ENCODE measurements at regions not wholly inside any gene's neighbourhood (a gene's known extent, or its start where the extent isn't known, plus 50 kb on each side); places are given as distances from the start of the nearest gene placed in this dataset.

DNA sequence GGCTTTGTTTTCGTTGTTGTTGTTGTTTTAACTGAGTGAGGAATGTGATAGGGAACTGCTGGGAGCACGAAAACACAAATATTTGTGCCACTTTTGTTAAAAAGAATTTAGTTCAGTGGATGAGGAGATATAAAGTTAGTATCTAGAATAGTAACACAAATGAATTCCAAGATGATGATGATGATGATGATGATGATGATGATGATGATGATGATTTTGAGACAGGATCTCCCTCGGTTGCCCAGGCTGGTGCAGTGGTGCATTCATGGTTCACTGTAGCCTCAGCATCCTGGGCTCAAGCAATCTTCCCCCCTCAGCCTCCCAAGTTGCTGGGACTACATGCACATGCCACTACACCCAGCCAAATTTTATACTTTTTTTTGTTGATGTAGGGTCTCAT lies 223.7 kb downstream of the DSEL start:
- no peak for TF ChIP-seq TAF1 (IDR thresholded peaks at IDR 0.05; ENCODE audit: low read depth)
- TF ChIP-seq, protein P1, sequence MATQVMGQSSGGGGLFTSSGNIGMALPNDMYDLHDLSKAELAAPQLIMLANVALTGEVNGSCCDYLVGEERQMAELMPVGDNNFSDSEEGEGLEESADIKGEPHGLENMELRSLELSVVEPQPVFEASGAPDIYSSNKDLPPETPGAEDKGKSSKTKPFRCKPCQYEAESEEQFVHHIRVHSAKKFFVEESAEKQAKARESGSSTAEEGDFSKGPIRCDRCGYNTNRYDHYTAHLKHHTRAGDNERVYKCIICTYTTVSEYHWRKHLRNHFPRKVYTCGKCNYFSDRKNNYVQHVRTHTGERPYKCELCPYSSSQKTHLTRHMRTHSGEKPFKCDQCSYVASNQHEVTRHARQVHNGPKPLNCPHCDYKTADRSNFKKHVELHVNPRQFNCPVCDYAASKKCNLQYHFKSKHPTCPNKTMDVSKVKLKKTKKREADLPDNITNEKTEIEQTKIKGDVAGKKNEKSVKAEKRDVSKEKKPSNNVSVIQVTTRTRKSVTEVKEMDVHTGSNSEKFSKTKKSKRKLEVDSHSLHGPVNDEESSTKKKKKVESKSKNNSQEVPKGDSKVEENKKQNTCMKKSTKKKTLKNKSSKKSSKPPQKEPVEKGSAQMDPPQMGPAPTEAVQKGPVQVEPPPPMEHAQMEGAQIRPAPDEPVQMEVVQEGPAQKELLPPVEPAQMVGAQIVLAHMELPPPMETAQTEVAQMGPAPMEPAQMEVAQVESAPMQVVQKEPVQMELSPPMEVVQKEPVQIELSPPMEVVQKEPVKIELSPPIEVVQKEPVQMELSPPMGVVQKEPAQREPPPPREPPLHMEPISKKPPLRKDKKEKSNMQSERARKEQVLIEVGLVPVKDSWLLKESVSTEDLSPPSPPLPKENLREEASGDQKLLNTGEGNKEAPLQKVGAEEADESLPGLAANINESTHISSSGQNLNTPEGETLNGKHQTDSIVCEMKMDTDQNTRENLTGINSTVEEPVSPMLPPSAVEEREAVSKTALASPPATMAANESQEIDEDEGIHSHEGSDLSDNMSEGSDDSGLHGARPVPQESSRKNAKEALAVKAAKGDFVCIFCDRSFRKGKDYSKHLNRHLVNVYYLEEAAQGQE (IDR thresholded peaks at IDR 0.05; ENCODE audit: low read depth), result no peak
- no peak for TF ChIP-seq FOXM1 (IDR thresholded peaks at IDR 0.05; ENCODE audit: borderline replicate concordance, low read depth)
- no peak for TF ChIP-seq NFIC (IDR thresholded peaks at IDR 0.05)
- TF ChIP-seq CEBPB (IDR thresholded peaks at IDR 0.05), result no peak
- TF ChIP-seq, protein P2, sequence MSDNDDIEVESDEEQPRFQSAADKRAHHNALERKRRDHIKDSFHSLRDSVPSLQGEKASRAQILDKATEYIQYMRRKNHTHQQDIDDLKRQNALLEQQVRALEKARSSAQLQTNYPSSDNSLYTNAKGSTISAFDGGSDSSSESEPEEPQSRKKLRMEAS (IDR thresholded peaks at IDR 0.05), result no peak
- no peak for TF ChIP-seq TEAD4 (IDR thresholded peaks at IDR 0.05)
- no peak for TF ChIP-seq TCF12 (IDR thresholded peaks at IDR 0.05; ENCODE audit: low read depth)
- no peak for TF ChIP-seq ZBTB7A (IDR thresholded peaks at IDR 0.05; ENCODE audit: low read depth)
- TF ChIP-seq EGR1 (IDR thresholded peaks at IDR 0.05), result no peak
- TF ChIP-seq, protein P3, sequence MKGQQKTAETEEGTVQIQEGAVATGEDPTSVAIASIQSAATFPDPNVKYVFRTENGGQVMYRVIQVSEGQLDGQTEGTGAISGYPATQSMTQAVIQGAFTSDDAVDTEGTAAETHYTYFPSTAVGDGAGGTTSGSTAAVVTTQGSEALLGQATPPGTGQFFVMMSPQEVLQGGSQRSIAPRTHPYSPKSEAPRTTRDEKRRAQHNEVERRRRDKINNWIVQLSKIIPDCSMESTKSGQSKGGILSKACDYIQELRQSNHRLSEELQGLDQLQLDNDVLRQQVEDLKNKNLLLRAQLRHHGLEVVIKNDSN (IDR thresholded peaks at IDR 0.05), result no peak
- no peak for TF ChIP-seq RAD21 (IDR thresholded peaks at IDR 0.05; ENCODE audit: low read depth)
- no peak for TF ChIP-seq EP300 (IDR thresholded peaks at IDR 0.05; ENCODE audit: borderline replicate concordance)

DNA sequence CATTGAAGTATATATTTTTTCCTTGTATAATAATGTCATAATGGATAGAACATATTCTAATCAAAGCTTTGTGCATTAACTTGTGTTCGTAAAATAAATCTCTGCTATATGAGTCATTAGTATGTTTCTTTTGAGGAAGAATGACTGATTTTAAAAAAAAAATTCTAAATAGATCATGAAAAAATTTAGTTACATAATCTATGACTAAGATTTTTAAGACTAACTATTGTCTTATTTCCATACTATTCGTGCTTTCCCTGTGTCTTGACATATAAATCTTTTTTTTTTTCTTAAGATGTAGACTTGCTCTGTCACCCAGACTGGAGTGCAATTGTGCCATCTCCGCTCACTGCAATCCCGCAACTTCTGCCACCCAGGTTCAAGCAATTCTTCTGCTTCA lies 226.1 kb downstream of the DSEL start:
- TF ChIP-seq CREB1 (IDR thresholded peaks at IDR 0.05; ENCODE audit: low read depth), result no peak
- TF ChIP-seq RAD21 (IDR thresholded peaks at IDR 0.05; ENCODE audit: low read depth), result no peak
- no peak for TF ChIP-seq TEAD4 (IDR thresholded peaks at IDR 0.05)
- no peak for TF ChIP-seq FOXM1 (IDR thresholded peaks at IDR 0.05; ENCODE audit: borderline replicate concordance, low read depth)
- no peak for TF ChIP-seq EP300 (IDR thresholded peaks at IDR 0.05; ENCODE audit: borderline replicate concordance)
- no peak for TF ChIP-seq TCF12 (IDR thresholded peaks at IDR 0.05; ENCODE audit: low read depth)
- TF ChIP-seq, protein P2 (IDR thresholded peaks at IDR 0.05), result no peak
- no peak for TF ChIP-seq NFIC (IDR thresholded peaks at IDR 0.05)
- TF ChIP-seq CEBPB (IDR thresholded peaks at IDR 0.05), result no peak
- TF ChIP-seq ZBTB7A (IDR thresholded peaks at IDR 0.05; ENCODE audit: low read depth), result no peak

DNA sequence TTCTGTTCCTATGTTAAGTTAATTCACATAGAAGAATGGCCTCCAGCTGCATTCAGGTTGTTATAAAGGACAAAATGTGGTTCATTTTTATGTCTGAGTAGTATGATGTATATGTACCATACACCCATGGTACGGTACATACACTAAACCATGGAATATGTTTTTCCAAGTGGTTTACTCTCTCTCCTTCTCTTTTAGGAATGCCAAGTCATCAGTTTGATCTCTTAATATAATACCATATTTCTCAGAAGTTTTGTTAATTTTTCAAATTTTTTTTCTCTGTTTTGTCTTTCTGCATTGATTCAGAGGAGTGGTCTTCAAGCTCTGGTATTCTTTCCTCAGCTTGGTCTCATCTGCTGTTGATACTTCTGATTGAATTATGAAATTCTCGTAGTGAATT lies 230.9 kb downstream of the DSEL start:
- TF ChIP-seq EP300 (IDR thresholded peaks at IDR 0.05; ENCODE audit: borderline replicate concordance), result no peak
- no peak for TF ChIP-seq ZBTB7A (IDR thresholded peaks at IDR 0.05; ENCODE audit: low read depth)
- no peak for TF ChIP-seq RAD21 (IDR thresholded peaks at IDR 0.05; ENCODE audit: low read depth)
- no peak for TF ChIP-seq CREB1 (IDR thresholded peaks at IDR 0.05; ENCODE audit: low read depth)
- no peak for TF ChIP-seq EGR1 (IDR thresholded peaks at IDR 0.05)
- TF ChIP-seq YY1 (IDR thresholded peaks at IDR 0.05; ENCODE audit: low read depth), result no peak
- TF ChIP-seq FOXM1 (IDR thresholded peaks at IDR 0.05; ENCODE audit: borderline replicate concordance, low read depth), result no peak
- TF ChIP-seq, protein P1 (IDR thresholded peaks at IDR 0.05; ENCODE audit: low read depth), result no peak
- TF ChIP-seq, protein P3 (IDR thresholded peaks at IDR 0.05), result no peak
- no peak for TF ChIP-seq TEAD4 (IDR thresholded peaks at IDR 0.05)
- TF ChIP-seq NFIC (IDR thresholded peaks at IDR 0.05), result no peak
- TF ChIP-seq CEBPB (IDR thresholded peaks at IDR 0.05), result no peak
- TF ChIP-seq TCF12 (IDR thresholded peaks at IDR 0.05; ENCODE audit: low read depth), result no peak

DNA sequence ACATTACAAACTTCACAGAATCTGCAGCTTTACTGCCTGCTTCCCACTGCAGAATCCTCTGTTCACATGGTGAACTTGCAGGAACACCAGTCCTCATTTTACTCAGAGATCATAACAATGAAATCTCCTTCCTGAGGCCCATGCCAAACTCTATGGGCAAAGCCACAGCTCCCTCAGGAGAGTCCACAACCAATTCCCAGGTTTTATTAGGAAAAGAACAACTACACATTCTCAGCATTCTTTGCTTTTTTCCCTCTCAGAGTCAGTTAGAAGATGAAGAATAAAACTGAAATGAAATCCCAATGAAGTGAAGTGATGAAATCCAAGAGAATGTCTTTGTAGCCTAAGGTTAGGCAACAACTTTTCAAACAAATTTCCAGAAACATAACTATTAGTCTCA lies 233.7 kb downstream of the DSEL start:
- TF ChIP-seq RAD21 (IDR thresholded peaks at IDR 0.05; ENCODE audit: low read depth), result no peak
- TF ChIP-seq FOXM1 (IDR thresholded peaks at IDR 0.05; ENCODE audit: borderline replicate concordance, low read depth), result no peak
- TF ChIP-seq NFIC (IDR thresholded peaks at IDR 0.05), result no peak
- TF ChIP-seq CREB1 (IDR thresholded peaks at IDR 0.05; ENCODE audit: low read depth), result no peak
- no peak for TF ChIP-seq EGR1 (IDR thresholded peaks at IDR 0.05)
- TF ChIP-seq, protein P2 (IDR thresholded peaks at IDR 0.05), result no peak
- TF ChIP-seq YY1 (IDR thresholded peaks at IDR 0.05; ENCODE audit: low read depth), result no peak
- no peak for TF ChIP-seq EP300 (IDR thresholded peaks at IDR 0.05; ENCODE audit: borderline replicate concordance)
- TF ChIP-seq TCF12 (IDR thresholded peaks at IDR 0.05; ENCODE audit: low read depth), result no peak
- no peak for TF ChIP-seq ZBTB7A (IDR thresholded peaks at IDR 0.05; ENCODE audit: low read depth)
- TF ChIP-seq, protein P1 (IDR thresholded peaks at IDR 0.05; ENCODE audit: low read depth), result no peak
- no peak for TF ChIP-seq CEBPB (IDR thresholded peaks at IDR 0.05)
- TF ChIP-seq, protein P3 (IDR thresholded peaks at IDR 0.05), result no peak
- no peak for TF ChIP-seq TAF1 (IDR thresholded peaks at IDR 0.05; ENCODE audit: low read depth)
- no peak for TF ChIP-seq TEAD4 (IDR thresholded peaks at IDR 0.05)
